Gastroesophageal sphincter (tissue), 4 donors: ENCODE measurements at regions not wholly inside any gene's neighbourhood (a gene's known extent, or its start where the extent isn't known, plus 50 kb on each side); places are given as distances from the start of the nearest gene placed in this dataset.

ENCODE experiments used
- ATAC-seq: fragments of 150-250 bp; one replicate; pipeline ENCODE4 v1.9.1; 2016; ENCODE audit warnings: mild to moderate bottlenecking, moderate library complexity
- H3K27ac ChIP-seq, 4 donors: fragments of 200-600 bp; sonication (generic) in 3 of 4; 1 replicate in 3 of 4; 2 replicates in 1 of 4; pipeline ENCODE4 v1.5.1; 2016 to 2019
- H3K27me3 ChIP-seq: fragments of 200-600 bp; sonication (generic); one replicate; pipeline ENCODE4 v1.5.1; 2019
- H3K36me3 ChIP-seq, 2 donors: fragments of 200-600 bp; sonication (generic); one replicate each; pipeline ENCODE4 v1.5.1; 2019; ENCODE audit warnings: control low read depth in 1 of 2
- H3K4me1 ChIP-seq, 3 donors: fragments of 200-600 bp; sonication (generic); 1 replicate in 2 of 3; 2 replicates in 1 of 3; pipeline ENCODE4 v1.5.1; 2016 to 2019; ENCODE audit warnings: control low read depth in 2 of 3
- H3K4me3 ChIP-seq, 2 donors: fragments of 200-600 bp; sonication (generic); one replicate each; pipeline ENCODE4 v1.5.1; 2019; ENCODE audit warnings: mild to moderate bottlenecking in 1 of 2, moderate library complexity in 1 of 2
- H3K9me3 ChIP-seq, 3 donors: fragments of 200-600 bp; sonication (generic); one replicate each; pipeline ENCODE4 v1.5.1; 2017 to 2019; ENCODE audit warnings: control low read depth in 2 of 3
- CTCF ChIP-seq, 4 experiments: fragments of 200-600 bp in 2 of 4; fragments of 450-650 bp in 2 of 4; sonication (generic) in 1 of 4; IDR thresholded peaks; one replicate each; pipeline ENCODE4 v1.5.1; 2017 to 2019; ENCODE audit warnings: antibody characterized with exemption in 4 of 4, mild to moderate bottlenecking in 2 of 4, moderate library complexity in 2 of 4
- EP300 ChIP-seq: sonication (generic); formaldehyde crosslinking; IDR thresholded peaks from one replicate; pipeline ENCODE4 v1.6.1; 2017; ENCODE audit warnings: antibody characterized with exemption, mild to moderate bottlenecking
- POLR2A ChIP-seq, 2 donors: fragments of 450-650 bp; IDR thresholded peaks; one replicate each; pipeline ENCODE4 v1.6.1; 2017; ENCODE audit warnings: antibody characterized with exemption in 2 of 2, mild to moderate bottlenecking in 2 of 2, moderate library complexity in 1 of 2
- POLR2AphosphoS5 ChIP-seq: sonication (generic); formaldehyde crosslinking; IDR thresholded peaks from one replicate; pipeline ENCODE4 v1.6.1; 2017; ENCODE audit warnings: antibody characterized with exemption
- WGBS, 2 donors: methylation state at CpG; one replicate each; pipeline ENCODE4 v1.1.5; 2018; ENCODE audit warnings: low coverage in 1 of 2; 5-methylcytosine and 5-hydroxymethylcytosine counted together

GRCh38 chr5:136521696-136522095, 156.4 kb upstream of the TRPC7 start:
- TF ChIP-seq POLR2AphosphoS5 (no peak), CTCF (IDR thresholded peaks at IDR 0.05) (no peak), POLR2A (IDR thresholded peaks at IDR 0.05) (no peak), EP300 (no peak)
- no peaks in the 10 kb centered on the region for H3K9me3 ChIP-seq
- H3K36me3 ChIP-seq, result no peaks in the 10 kb centered on the region
- ATAC-seq, result no peak
- H3K27me3 ChIP-seq, result no peaks in the 10 kb centered on the region
- no peaks in the 10 kb centered on the region for H3K4me1 ChIP-seq
- no peak overlapping the region for H3K4me3 ChIP-seq
- no peak overlapping the region for H3K27ac ChIP-seq

GRCh38 chr5:136518814-136519213, 153.5 kb upstream of the TRPC7 start:
- no peaks in the 10 kb centered on the region for H3K36me3 ChIP-seq
- H3K4me1 ChIP-seq, result no peaks in the 10 kb centered on the region
- no peak overlapping the region for H3K4me3 ChIP-seq
- H3K27me3 ChIP-seq, result no peaks in the 10 kb centered on the region
- ATAC-seq, result no peak
- 69% methylated on average over 3 of the region's 3 CpGs; no CpG with 5 or more reads in 1 of the 2 donors for WGBS, 2 donors
- no peaks in the 10 kb centered on the region for H3K9me3 ChIP-seq
- H3K27ac ChIP-seq, result no peak overlapping the region
- TF ChIP-seq POLR2AphosphoS5, result no peak
- no peak for TF ChIP-seq EP300
- no peak for TF ChIP-seq POLR2A (IDR thresholded peaks at IDR 0.05)
- no peak for TF ChIP-seq CTCF (IDR thresholded peaks at IDR 0.05)

GRCh38 chr5:136518174-136518573, 152.8 kb upstream of the TRPC7 start:
- no peak for TF ChIP-seq CTCF (IDR thresholded peaks at IDR 0.05)
- TF ChIP-seq POLR2AphosphoS5, result no peak
- no peak for TF ChIP-seq EP300
- no peak for TF ChIP-seq POLR2A (IDR thresholded peaks at IDR 0.05)
- Histone ChIP-seq H3K9me3 (no peaks in the 10 kb centered on the region), H3K36me3 (no peaks in the 10 kb centered on the region), H3K27ac (no peak overlapping the region), H3K27me3 (no peaks in the 10 kb centered on the region), H3K4me3 (no peak overlapping the region), H3K4me1 (no peaks in the 10 kb centered on the region)
- ATAC-seq, result no peak
- WGBS, 2 donors, result 70 to 89% methylated on average over 1 of the region's 1 CpG

- no peak for TF ChIP-seq POLR2AphosphoS5
- no peak for TF ChIP-seq POLR2A (IDR thresholded peaks at IDR 0.05)
- TF ChIP-seq CTCF (IDR thresholded peaks at IDR 0.05), result no peak
- TF ChIP-seq EP300, result no peak
- no peak for ATAC-seq
- Histone ChIP-seq H3K27me3 (no peaks in the 10 kb centered on the region), H3K36me3 (no peaks in the 10 kb centered on the region), H3K4me1 (no peaks in the 10 kb centered on the region), H3K9me3 (no peaks in the 10 kb centered on the region), H3K27ac (no peak overlapping the region), H3K4me3 (no peak overlapping the region)
- WGBS, 2 donors, result 60 to 64% methylated on average over 1 of the region's 1 CpG
These were observed 152.4 kb upstream of the TRPC7 start for GRCh38 chr5:136517755-136518154.

- 73 to 90% methylated on average over 3 of the region's 3 CpGs for WGBS, 2 donors
- Histone ChIP-seq H3K4me1 (no peaks in the 10 kb centered on the region), H3K9me3 (no peaks in the 10 kb centered on the region), H3K27ac (no peak overlapping the region), H3K36me3 (no peaks in the 10 kb centered on the region), H3K4me3 (no peak overlapping the region), H3K27me3 (no peaks in the 10 kb centered on the region)
- TF ChIP-seq POLR2A (IDR thresholded peaks at IDR 0.05) (no peak), CTCF (IDR thresholded peaks at IDR 0.05) (no peak), EP300 (no peak), POLR2AphosphoS5 (no peak)
- no peak for ATAC-seq
These were observed 151.3 kb upstream of the TRPC7 start for GRCh38 chr5:136516637-136517036.
